ENCODE measurements at regions not wholly inside any gene's neighbourhood (a gene's known extent, or its start where the extent isn't known, plus 50 kb on each side); places are given as distances from the start of the nearest gene placed in this dataset.

DNA sequence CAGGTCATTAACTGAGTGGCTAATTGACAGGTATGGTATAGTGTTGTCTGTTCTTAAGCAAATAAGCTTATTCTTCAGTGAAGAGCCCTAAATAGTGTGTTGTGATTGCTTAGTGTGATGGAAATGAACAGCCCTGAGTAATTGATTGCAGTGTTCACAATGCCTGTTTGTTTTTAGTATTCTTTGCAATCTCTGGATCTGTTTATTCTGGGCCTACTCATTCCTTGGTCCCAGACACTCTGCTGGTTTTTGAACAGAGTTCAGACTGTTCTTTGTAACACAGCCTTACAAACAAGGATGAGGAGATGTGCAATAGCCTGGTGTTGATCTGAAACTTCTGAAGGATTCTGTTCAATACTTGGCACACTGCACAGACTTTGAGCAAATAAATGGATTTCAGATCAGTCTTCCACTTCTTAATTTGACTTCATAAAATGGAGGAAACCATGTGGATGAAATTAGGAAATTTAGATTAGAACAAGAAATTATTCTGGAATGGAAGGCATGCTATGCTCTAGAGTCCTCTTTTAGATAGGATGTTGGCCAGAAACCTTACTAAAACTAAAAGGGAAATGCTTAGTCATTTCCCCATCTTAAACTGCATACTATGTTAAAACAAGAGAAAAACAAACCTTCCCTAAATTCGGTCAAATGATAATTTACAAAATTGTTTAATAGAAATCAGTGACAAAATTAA is 444.2 kb upstream of the SEMA3D start (continued):
- no peak for TF ChIP-seq BRF2 (IDR thresholded peaks at IDR 0.05; ENCODE audit: borderline replicate concordance, insufficient read depth, insufficient read length)

DNA sequence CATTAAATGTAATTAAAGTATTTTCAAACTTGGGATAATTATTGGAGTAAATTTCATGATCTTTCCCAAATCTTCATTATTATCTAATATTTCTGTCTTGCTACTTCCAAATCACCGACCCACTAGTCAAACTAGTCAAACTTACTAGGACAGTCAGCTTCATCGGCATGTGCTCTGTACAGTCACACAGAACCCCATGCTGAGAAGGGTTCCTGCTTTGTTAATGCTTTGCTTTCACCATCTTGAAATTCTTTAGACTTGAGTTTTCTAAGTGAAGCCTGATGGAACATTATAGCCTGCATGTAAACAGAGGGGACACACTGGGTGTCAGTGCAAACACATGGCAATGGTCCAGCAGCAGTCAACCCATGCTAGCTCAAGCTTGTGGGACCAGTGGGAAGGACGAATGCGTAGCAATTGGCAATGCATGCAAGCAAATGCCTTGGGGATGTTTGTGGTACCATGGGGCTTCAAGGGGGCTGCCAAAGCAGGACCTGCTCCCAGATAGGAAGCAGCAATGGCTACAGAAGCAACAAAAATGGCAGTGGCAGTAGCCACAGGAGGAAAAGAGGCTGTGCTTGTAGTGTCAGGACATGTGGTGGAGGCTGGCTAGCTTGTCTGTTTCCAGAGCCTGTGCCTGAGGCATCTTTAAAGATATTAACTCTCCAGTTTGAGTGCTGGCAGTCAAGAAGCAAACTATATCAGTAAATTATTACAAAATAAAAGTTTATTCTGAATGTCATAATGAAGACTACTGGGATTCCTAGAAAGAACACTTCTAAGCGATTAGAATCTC is 441.1 kb upstream of the SEMA3D start:
- H3K9me1 ChIP-seq (ENCODE audit: control insufficient read depth, insufficient read depth, low read length): no peaks in the 10 kb centered on the region
- H4K20me1 ChIP-seq (replicated peaks; ENCODE audit: control insufficient read depth, insufficient read depth, low read length): no peaks in the 10 kb centered on the region
- no peak overlapping the region for H3K4me3 ChIP-seq
- no peak overlapping the region for H3K4me2 ChIP-seq (ENCODE audit: insufficient read depth, low read length)
- H3K9me3 ChIP-seq (replicated peaks; ENCODE audit: control insufficient read depth, insufficient read depth, low read depth, low read length): no peaks in the 10 kb centered on the region
- no peak overlapping the region for H3K9ac ChIP-seq (ENCODE audit: insufficient read depth in 1 of 2, low read depth in 2 of 2, low read length in 2 of 2)
- H2AFZ ChIP-seq (ENCODE audit: low read depth, low read length): no peak overlapping the region
- ChIA-PET POLR2A (no interaction called here), CTCF (ENCODE audit: low intra/inter-chr PET ratio) (no interaction called here)
- no peak for FAIRE-seq
- no peak for DNase-seq (ENCODE audit: extremely low read depth in 1 of 4, low spot score in 3 of 4)
- H3K79me2 ChIP-seq (ENCODE audit: control insufficient read depth, insufficient read depth, low read length): no peaks in the 10 kb centered on the region
- BruUV-seq (replicated peaks): no TSS peak
- no peak overlapping the region for H3K27ac ChIP-seq (ENCODE audit: extremely low read depth, low read depth, low read length)
- in situ Hi-C loops (cut with MboI) (no loop called here), intact Hi-C loops (cut with micrococcal nuclease) (no loop called here)
- H3K27me3 ChIP-seq (ENCODE audit: control insufficient read depth in 2 of 2, insufficient read depth in 2 of 2, low read length in 2 of 2): no peaks in the 10 kb centered on the region
- no peaks in the 10 kb centered on the region for H3K4me1 ChIP-seq (replicated peaks in 1 of 2; ENCODE audit: control insufficient read depth in 2 of 2, insufficient read depth in 2 of 2, low read length in 2 of 2)
- WGBS (ENCODE audit: insufficient coverage, low coverage, missing lambda C conversion rate): 2% methylated on average over 5 of the region's 5 CpGs
- no peak for ATAC-seq
- H3K36me3 ChIP-seq (ENCODE audit: control insufficient read depth, insufficient read depth, low read length): no peaks in the 10 kb centered on the region
- no peak for TF ChIP-seq MGA (IDR thresholded peaks at IDR 0.05)
- TF ChIP-seq SMAD4 (CRISPR knock-in tag; conservative IDR thresholded peaks at IDR 0.05): no peak
- TF ChIP-seq SIRT6 (IDR thresholded peaks at IDR 0.05; ENCODE audit: low read depth, low read length): no peak
- no peak for TF ChIP-seq NFIC (IDR thresholded peaks at IDR 0.05)
- TF ChIP-seq RBM17 (IDR thresholded peaks at IDR 0.05; ENCODE audit: borderline replicate concordance, low read depth, low read length): no peak

Data from K562 (cell line).